ENCODE measurements at regions not wholly inside any gene's neighbourhood (a gene's known extent, or its start where the extent isn't known, plus 50 kb on each side); places are given as distances from the start of the nearest gene placed in this dataset.

DNA sequence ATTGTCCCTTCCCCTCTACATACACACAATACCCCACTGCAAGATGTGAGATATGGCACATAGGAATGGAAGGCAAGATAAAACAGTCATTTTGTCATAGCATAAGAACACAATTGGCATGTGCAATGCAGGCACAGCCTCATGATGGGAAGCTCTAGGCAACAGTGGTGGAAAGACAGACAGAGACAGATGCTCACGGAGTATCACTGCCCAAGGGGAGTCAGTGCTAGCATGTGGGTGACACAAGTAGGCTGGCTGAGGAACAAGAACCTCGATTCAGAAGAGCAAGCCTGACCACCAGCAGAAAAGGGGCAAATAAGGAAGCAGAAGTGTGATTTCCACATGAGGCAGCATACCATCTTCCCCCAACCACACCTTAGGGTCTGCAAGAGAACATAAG lies 323.6 kb downstream of the PAX3 start:
- no peak overlapping the region for H3K18ac ChIP-seq (ENCODE audit: low read depth, low read length)

More for the DNA sequence above, 323.6 kb downstream of the PAX3 start:
- ChIA-PET POLR2A (ENCODE audit: unreplicated experiment) (no interaction called here), CTCF (no interaction called here)
- DNase-seq (no peak), ATAC-seq (ENCODE audit: low read depth) (no peak)
- WGBS, 2 experiments (ENCODE audit: extremely low coverage in 2 of 2, insufficient read length in 1 of 2) = 60% methylated on average over 1 of the region's 2 CpGs; no CpG with 5 or more reads in 1 of the 2 experiments
- Histone ChIP-seq H3K4me3 (ENCODE audit: insufficient read depth, low read depth, low read length) (no peak overlapping the region), H3K56ac (ENCODE audit: extremely low read depth, insufficient read depth, low read length) (no peak overlapping the region), H4K8ac (ENCODE audit: low read depth in 2 of 2, low read length in 2 of 2) (no peak overlapping the region), H4K91ac (ENCODE audit: insufficient read depth, low read depth, low read length) (no peak overlapping the region), H2BK5ac (ENCODE audit: low read depth, low read length, poor library complexity, severe bottlenecking) (no peak overlapping the region), H3K27ac (ENCODE audit: insufficient read depth, low read length) (no peak overlapping the region), H2BK15ac (ENCODE audit: low read depth, low read length) (no peak overlapping the region), H3K4me1 (ENCODE audit: control insufficient read depth, insufficient read depth, low read length) (no peaks in the 10 kb centered on the region), H2AFZ (replicated peaks; ENCODE audit: low read length, poor library complexity) (no peak overlapping the region), H3K4ac (ENCODE audit: low read depth, low read length) (no peak overlapping the region), H2BK120ac (ENCODE audit: low read depth, low read length) (no peak overlapping the region), H2BK20ac (ENCODE audit: low read depth, low read length) (no peak overlapping the region), H3K9me3 (ENCODE audit: control insufficient read depth, insufficient read depth, low read length) (no peaks in the 10 kb centered on the region), H3K14ac (replicated peaks; ENCODE audit: low read depth, low read length) (no peak overlapping the region), H4K20me1 (ENCODE audit: insufficient read depth, low read length) (no peaks in the 10 kb centered on the region), H3K4me2 (ENCODE audit: low read depth, low read length) (no peak overlapping the region), H3K9me1 (ENCODE audit: insufficient read depth, low read length) (no peaks in the 10 kb centered on the region), H2AK5ac (ENCODE audit: low read depth, low read length) (no peak overlapping the region), H2AK9ac (replicated peaks; ENCODE audit: low read depth, low read length, poor library complexity) (no peak overlapping the region), H3K79me1 (ENCODE audit: low read depth in 1 of 2, low read length in 2 of 2) (no peaks in the 10 kb centered on the region), H3K23ac (ENCODE audit: low read depth, low read length) (no peak overlapping the region), H3K27me3 (ENCODE audit: control insufficient read depth, insufficient read depth, low read length) (peaks cover 5% of the 10 kb centered on the region), H4K5ac (ENCODE audit: low read depth, low read length) (no peak overlapping the region), H3K36me3 (ENCODE audit: control insufficient read depth, insufficient read depth, low read length) (no peaks in the 10 kb centered on the region), H3K9ac (ENCODE audit: low read depth, low read length) (no peak overlapping the region)
- in situ Hi-C loops (cut with MboI; ENCODE audit: low sequenced_read_pairs) (no loop called here), intact Hi-C loops (cut with micrococcal nuclease) (no loop called here), dilution Hi-C loops (cut with HindIII; ENCODE audit: low sequenced_read_pairs, unreplicated experiment) (no loop called here)
- no TSS peak for BruUV-seq (replicated peaks)
- TF ChIP-seq RFX5 (IDR thresholded peaks at IDR 0.05; ENCODE audit: low read depth, low read length) (no peak), ELK1 (IDR thresholded peaks at IDR 0.05; ENCODE audit: borderline replicate concordance, low read depth, low read length) (no peak), RCOR1 (IDR thresholded peaks at IDR 0.05; ENCODE audit: insufficient replicate concordance, low read length) (no peak), FOS (IDR thresholded peaks at IDR 0.05; ENCODE audit: low read depth, low read length) (no peak), MXI1 (IDR thresholded peaks at IDR 0.05; ENCODE audit: borderline replicate concordance, low read depth, low read length) (no peak), MAZ (IDR thresholded peaks at IDR 0.05; ENCODE audit: borderline replicate concordance, low read depth, low read length) (no peak), CHD1 (IDR thresholded peaks at IDR 0.05; ENCODE audit: low read depth, low read length) (no peak), SMC3 (IDR thresholded peaks at IDR 0.05; ENCODE audit: low read depth, low read length) (no peak), MAFK (IDR thresholded peaks at IDR 0.05; ENCODE audit: low read depth, low read length) (no peak), POLR2A (IDR thresholded peaks at IDR 0.05; ENCODE audit: low read depth, low read length) (no peak), NFE2L2 (IDR thresholded peaks at IDR 0.05; ENCODE audit: low read depth, low read length) (no peak), BHLHE40 (IDR thresholded peaks at IDR 0.05; ENCODE audit: low read depth, low read length) (no peak)
- TF ChIP-seq, protein P1, sequence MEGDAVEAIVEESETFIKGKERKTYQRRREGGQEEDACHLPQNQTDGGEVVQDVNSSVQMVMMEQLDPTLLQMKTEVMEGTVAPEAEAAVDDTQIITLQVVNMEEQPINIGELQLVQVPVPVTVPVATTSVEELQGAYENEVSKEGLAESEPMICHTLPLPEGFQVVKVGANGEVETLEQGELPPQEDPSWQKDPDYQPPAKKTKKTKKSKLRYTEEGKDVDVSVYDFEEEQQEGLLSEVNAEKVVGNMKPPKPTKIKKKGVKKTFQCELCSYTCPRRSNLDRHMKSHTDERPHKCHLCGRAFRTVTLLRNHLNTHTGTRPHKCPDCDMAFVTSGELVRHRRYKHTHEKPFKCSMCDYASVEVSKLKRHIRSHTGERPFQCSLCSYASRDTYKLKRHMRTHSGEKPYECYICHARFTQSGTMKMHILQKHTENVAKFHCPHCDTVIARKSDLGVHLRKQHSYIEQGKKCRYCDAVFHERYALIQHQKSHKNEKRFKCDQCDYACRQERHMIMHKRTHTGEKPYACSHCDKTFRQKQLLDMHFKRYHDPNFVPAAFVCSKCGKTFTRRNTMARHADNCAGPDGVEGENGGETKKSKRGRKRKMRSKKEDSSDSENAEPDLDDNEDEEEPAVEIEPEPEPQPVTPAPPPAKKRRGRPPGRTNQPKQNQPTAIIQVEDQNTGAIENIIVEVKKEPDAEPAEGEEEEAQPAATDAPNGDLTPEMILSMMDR (conservative IDR thresholded peaks at IDR 0.05; ENCODE audit: low read depth, low read length) = no peak
- TF ChIP-seq, protein P2, sequence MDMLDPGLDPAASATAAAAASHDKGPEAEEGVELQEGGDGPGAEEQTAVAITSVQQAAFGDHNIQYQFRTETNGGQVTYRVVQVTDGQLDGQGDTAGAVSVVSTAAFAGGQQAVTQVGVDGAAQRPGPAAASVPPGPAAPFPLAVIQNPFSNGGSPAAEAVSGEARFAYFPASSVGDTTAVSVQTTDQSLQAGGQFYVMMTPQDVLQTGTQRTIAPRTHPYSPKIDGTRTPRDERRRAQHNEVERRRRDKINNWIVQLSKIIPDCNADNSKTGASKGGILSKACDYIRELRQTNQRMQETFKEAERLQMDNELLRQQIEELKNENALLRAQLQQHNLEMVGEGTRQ (IDR thresholded peaks at IDR 0.05; ENCODE audit: low read depth, low read length) = no peak
